GM12878 (cell line): ENCODE measurements at regions not wholly inside any gene's neighbourhood (a gene's known extent, or its start where the extent isn't known, plus 50 kb on each side); places are given as distances from the start of the nearest gene placed in this dataset.

Experiments
- BACH1 ChIP-seq: fragments of 450-650 bp; IDR thresholded peaks from 2 replicates; pipeline ENCODE4 v1.6.1; 2017; ENCODE audit warnings: mild to moderate bottlenecking, borderline replicate concordance
- CTCF ChIP-seq, 3 experiments: IDR thresholded peaks in 2 of 3; conservative IDR thresholded peaks in 1 of 3; 2 replicates each; pipeline ENCODE4 v1.5.1; 2011; ENCODE audit warnings: low read depth in 3 of 3, low read length in 3 of 3, mild to moderate bottlenecking in 3 of 3, control low read depth in 2 of 3, moderate library complexity in 2 of 3, inconsistent platforms in 1 of 3, mixed read lengths in 1 of 3; ENCODE audit not compliant: control insufficient read depth in 2 of 3, insufficient read depth in 1 of 3; ENCODE audit errors: extremely low read depth in 1 of 3
- DPF2 ChIP-seq: fragments of 450-650 bp; IDR thresholded peaks from 2 replicates; pipeline ENCODE4 v1.6.1; 2017; ENCODE audit warnings: mild to moderate bottlenecking
- EZH2 ChIP-seq: IDR thresholded peaks from 2 replicates; pipeline ENCODE4 v1.6.1; 2012; ENCODE audit warnings: low read depth, mild to moderate bottlenecking, control low read depth, inconsistent platforms, low read length, borderline replicate concordance; ENCODE audit not compliant: control insufficient read depth
- FOS ChIP-seq: IDR thresholded peaks from 3 replicates; pipeline ENCODE4 v1.6.1; 2011; ENCODE audit warnings: borderline replicate concordance; ENCODE audit not compliant: insufficient read length; ENCODE audit errors: extremely low read depth
- PAX5 ChIP-seq: IDR thresholded peaks from 2 replicates; pipeline ENCODE4 v1.6.1; 2011; ENCODE audit warnings: low read depth, low read length, borderline replicate concordance
- PKNOX1 ChIP-seq: fragments of 450-650 bp; IDR thresholded peaks from 2 replicates; pipeline ENCODE4 v1.6.1; 2016; ENCODE audit warnings: mild to moderate bottlenecking
- SIN3A ChIP-seq: IDR thresholded peaks from 2 replicates; pipeline ENCODE4 v1.6.1; 2012; ENCODE audit warnings: low read depth, low read length, improper control_type of control experiment
- SREBF1 ChIP-seq: IDR thresholded peaks from 2 replicates; pipeline ENCODE4 v1.6.1; 2012; ENCODE audit warnings: mild to moderate bottlenecking, low read length
- TF ChIP-seq, protein P1 (sequence below): fragments of 150-350 bp; IDR thresholded peaks from 2 replicates; pipeline ENCODE4 v1.6.1; 2014; ENCODE audit warnings: mild to moderate bottlenecking, low read depth, low read length

- TF ChIP-seq FOS: no peak
- no peak for TF ChIP-seq SIN3A
- no peak for TF ChIP-seq BACH1
- TF ChIP-seq, protein P1, sequence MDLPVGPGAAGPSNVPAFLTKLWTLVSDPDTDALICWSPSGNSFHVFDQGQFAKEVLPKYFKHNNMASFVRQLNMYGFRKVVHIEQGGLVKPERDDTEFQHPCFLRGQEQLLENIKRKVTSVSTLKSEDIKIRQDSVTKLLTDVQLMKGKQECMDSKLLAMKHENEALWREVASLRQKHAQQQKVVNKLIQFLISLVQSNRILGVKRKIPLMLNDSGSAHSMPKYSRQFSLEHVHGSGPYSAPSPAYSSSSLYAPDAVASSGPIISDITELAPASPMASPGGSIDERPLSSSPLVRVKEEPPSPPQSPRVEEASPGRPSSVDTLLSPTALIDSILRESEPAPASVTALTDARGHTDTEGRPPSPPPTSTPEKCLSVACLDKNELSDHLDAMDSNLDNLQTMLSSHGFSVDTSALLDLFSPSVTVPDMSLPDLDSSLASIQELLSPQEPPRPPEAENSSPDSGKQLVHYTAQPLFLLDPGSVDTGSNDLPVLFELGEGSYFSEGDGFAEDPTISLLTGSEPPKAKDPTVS: no peak
- TF ChIP-seq PKNOX1: no peak
- no peak for TF ChIP-seq CTCF (IDR thresholded peaks at IDR 0.05 in 2 of 3, conservative IDR thresholded peaks at IDR 0.05 in 1 of 3; ENCODE audit: control insufficient read depth in 2 of 3, extremely low read depth in 1 of 3, insufficient read depth in 1 of 3, low read depth in 3 of 3, low read length in 3 of 3)
- TF ChIP-seq PAX5: no peak
- no peak for TF ChIP-seq EZH2
- no peak for TF ChIP-seq DPF2
- TF ChIP-seq SREBF1: no peak
These were observed 131.7 kb upstream of the NEO1 start for GRCh38 chr15:72920551-72920950.
